Activated T-helper 2 cell treated with anti-CD3 and anti-CD28 coated beads, Interferon-gamma antibody, Interleukin-2, Interleukin-4, amounts not matched to agents 10 μg/mL and 5 μg/mL and 100 μg/mL, durations not matched to agents 14 hours and 24 hours and 36 hours (primary cell): ENCODE measurements at regions not wholly inside any gene's neighbourhood (a gene's known extent, or its start where the extent isn't known, plus 50 kb on each side); places are given as distances from the start of the nearest gene placed in this dataset.

Experiments used
- DNase-seq: peaks from one replicate; pipeline ENCODE4 v3.0.0; 2021; ENCODE audit warnings: low spot score
- H3K27ac Mint-ChIP-seq: one replicate; pipeline ENCODE4 v1.8.0; 2021; ENCODE audit warnings: mixed read lengths
- H3K27me3 Mint-ChIP-seq: one replicate; pipeline ENCODE4 v1.8.0; 2021; ENCODE audit warnings: low read depth, mixed read lengths
- H3K36me3 Mint-ChIP-seq: one replicate; pipeline ENCODE4 v1.8.0; 2021; ENCODE audit warnings: low read depth, mixed read lengths
- H3K4me1 Mint-ChIP-seq: one replicate; pipeline ENCODE4 v1.8.0; 2021; ENCODE audit warnings: low read depth, mixed read lengths
- H3K4me3 Mint-ChIP-seq: one replicate; pipeline ENCODE4 v1.8.0; 2021; ENCODE audit warnings: low read depth, mild to moderate bottlenecking, moderate library complexity, mixed read lengths
- H3K9me3 Mint-ChIP-seq: one replicate; pipeline ENCODE4 v1.8.0; 2021; ENCODE audit warnings: mixed read lengths
- intact Hi-C: fragments of 100-400 bp; cut with micrococcal nuclease; formaldehyde crosslinking; loops from one replicate; pipeline ENCODE4 v1.15.1; 2023

DNA sequence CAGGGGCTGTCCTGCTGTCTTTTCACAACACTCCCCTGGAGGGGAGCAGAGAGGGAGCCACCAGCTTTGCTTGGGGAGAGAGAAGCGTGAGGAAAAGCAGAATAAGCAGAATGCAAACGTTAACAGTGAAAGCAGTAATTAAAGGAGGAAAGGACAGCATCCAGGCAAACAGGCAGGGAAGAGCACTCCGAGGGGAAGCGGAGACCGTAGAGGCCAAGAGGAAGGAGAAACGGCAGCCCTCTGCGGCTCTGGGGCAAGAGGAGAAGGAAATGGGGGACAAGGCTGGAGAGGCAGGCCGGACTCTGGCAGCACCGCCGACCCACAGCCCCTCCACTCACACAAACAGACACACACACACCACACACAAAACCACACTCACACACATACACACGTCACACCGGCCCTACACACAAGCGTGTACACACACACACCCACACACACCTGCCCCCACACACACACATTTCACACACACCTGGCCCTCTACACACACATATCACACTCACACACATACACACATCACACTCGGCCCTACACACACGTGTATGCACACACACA, 449.8 kb downstream of the SOX6 start:
- intact Hi-C loops, result no loop called here
- H3K27me3 Mint-ChIP-seq, result no peaks in the 10 kb centered on the region
- no peak overlapping the region for H3K27ac Mint-ChIP-seq
- H3K9me3 Mint-ChIP-seq, result no peaks in the 10 kb centered on the region
- H3K4me3 Mint-ChIP-seq, result no peak overlapping the region
- H3K4me1 Mint-ChIP-seq, result no peaks in the 10 kb centered on the region
- no peaks in the 10 kb centered on the region for H3K36me3 Mint-ChIP-seq
- no peak for DNase-seq

DNA sequence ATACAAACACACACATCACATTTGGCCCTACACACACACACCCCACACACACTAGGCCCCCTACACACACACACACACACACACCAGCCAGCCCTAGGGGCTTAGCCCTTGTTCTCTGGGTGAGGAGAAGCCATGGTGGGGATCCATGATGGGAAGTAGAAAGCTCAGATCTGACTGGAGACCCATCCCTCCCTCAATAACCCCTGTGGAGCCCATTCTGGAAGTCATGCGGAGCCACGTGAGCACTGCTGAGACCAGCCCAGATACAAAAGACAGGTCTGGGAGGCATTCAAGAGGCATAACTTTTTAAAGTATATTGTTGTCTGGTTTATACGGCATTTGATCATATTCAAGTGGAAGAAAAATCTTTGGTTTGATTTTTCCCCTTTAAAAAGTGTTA, 448.5 kb downstream of the SOX6 start:
- Mint-ChIP-seq H3K36me3 (no peaks in the 10 kb centered on the region), H3K27ac (no peak overlapping the region), H3K4me3 (no peak overlapping the region), H3K4me1 (no peaks in the 10 kb centered on the region), H3K9me3 (no peaks in the 10 kb centered on the region), H3K27me3 (no peaks in the 10 kb centered on the region)
- DNase-seq, result no peak
- intact Hi-C loops, result no loop called here

DNA sequence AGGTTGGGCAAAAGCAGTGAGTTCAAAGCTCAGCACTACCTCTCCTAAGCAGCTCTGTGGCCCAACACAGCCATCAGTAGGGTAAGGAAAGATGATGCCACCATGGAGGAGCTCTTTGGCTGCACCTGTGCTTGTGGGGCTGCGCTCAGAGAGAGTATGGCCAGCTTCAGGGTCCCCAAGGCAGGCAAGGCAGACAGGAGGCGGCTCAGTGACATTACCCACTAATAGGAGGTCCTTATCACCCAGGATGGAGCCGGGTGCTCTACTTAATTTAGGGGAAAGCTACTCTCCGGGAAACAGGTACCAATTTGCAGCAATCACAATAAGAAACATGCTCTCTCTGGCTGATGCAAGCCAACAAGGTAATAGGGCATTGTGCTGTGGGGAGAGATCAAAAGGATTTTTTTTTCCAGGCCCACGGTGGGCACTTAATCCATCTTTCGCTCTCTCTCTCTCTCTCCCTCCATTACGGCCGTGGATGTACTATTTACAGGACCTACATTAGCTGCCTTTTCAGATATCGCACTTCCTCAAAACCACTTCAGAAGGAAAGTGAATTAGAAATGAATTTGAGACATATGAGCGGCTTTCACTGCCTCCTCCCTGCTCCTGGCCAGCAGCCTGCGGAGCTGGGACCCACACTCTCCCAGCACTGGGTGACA, 446.3 kb downstream of the SOX6 start:
- Mint-ChIP-seq H3K9me3 (no peaks in the 10 kb centered on the region), H3K4me1 (no peaks in the 10 kb centered on the region), H3K36me3 (no peaks in the 10 kb centered on the region), H3K27ac (no peak overlapping the region), H3K4me3 (no peak overlapping the region), H3K27me3 (no peaks in the 10 kb centered on the region)
- intact Hi-C loops, result no loop called here
- no peak for DNase-seq

DNA sequence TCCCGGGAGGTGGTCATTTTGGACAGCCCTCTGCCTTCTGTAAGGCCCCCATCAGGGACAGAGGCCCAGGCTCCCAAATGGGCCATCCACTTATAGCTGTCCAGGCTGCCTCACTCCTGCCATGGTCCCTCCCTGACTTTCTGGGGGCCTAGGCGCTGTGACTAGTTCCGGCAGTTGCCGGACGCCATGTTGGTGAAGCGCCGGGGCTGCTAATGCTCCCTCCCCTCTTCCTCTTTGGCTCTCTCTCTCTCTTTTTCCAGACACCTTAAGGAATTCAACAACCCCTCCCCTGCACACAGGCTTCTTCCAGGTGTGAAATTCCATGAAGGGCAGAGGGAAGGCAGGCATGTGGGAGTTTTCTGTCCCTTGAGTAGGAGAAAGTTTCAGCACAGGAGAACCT, 445.6 kb downstream of the SOX6 start:
- Mint-ChIP-seq H3K27me3 (no peaks in the 10 kb centered on the region), H3K27ac (no peak overlapping the region), H3K36me3 (no peaks in the 10 kb centered on the region), H3K9me3 (no peaks in the 10 kb centered on the region), H3K4me1 (no peaks in the 10 kb centered on the region), H3K4me3 (no peak overlapping the region)
- intact Hi-C loops, result no loop called here
- DNase-seq, result no peak

DNA sequence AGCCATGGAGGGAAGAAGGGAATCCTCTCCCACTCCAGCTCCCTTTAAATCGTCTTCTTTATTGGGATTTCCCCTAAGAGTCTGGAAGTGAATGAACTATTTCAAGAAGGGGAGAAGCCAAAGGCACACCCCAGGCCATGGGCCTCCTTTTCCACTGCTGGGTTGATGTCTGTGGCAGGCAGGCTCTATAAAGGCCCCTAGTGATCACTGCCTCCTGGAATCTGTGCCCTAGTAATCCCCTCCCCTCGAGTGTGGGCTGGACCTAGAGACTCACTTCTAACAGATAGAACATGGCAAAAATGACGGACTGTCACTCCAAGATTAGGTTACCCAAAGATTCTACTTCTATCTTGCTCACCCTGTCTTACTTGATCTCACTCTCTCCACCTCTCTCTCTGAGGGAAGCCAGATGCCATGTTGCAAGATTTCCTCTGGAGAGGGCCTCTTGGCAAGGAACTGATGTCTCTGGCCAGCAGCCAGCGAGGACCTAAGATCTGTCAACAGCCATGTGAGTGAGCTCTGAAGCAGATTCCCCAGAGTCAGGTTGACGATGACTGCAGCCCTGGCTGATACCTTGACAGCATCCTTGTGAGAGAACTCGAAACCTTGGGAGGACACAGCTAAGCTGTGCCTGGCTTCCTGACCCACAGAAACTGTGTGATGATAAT, 444.8 kb downstream of the SOX6 start:
- intact Hi-C loops, result no loop called here
- DNase-seq, result no peak

DNA sequence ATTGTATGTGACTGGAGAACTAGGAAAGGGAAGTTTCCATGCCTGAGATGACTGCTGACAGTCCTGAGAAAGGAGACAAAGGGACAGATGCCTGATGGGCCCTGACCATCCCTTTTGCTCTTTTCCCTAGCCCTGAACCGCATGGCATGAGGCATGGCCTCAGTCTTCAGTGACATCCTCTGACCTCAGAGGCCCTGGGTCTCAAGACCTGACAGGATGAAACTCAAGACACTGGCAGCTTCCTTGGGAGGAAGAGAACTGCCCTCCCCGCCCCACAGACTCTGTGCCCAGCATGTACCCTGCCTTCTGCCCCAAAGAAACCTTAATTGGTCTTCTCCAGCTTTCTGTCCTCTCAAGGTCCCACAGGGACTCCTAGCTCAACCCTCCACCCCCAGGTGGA, 444.1 kb downstream of the SOX6 start:
- H3K27ac Mint-ChIP-seq, result no peak overlapping the region
- intact Hi-C loops, result no loop called here
- H3K4me1 Mint-ChIP-seq, result no peaks in the 10 kb centered on the region
- no peak for DNase-seq
- no peak overlapping the region for H3K4me3 Mint-ChIP-seq
- H3K36me3 Mint-ChIP-seq, result no peaks in the 10 kb centered on the region
- H3K9me3 Mint-ChIP-seq, result no peaks in the 10 kb centered on the region
- H3K27me3 Mint-ChIP-seq, result no peaks in the 10 kb centered on the region

More for the DNA sequence above, 444.8 kb downstream of the SOX6 start:
- no peaks in the 10 kb centered on the region for H3K9me3 Mint-ChIP-seq
- no peaks in the 10 kb centered on the region for H3K4me1 Mint-ChIP-seq
- H3K27me3 Mint-ChIP-seq, result no peaks in the 10 kb centered on the region
- no peaks in the 10 kb centered on the region for H3K36me3 Mint-ChIP-seq
- no peak overlapping the region for H3K4me3 Mint-ChIP-seq
- H3K27ac Mint-ChIP-seq, result no peak overlapping the region

DNA sequence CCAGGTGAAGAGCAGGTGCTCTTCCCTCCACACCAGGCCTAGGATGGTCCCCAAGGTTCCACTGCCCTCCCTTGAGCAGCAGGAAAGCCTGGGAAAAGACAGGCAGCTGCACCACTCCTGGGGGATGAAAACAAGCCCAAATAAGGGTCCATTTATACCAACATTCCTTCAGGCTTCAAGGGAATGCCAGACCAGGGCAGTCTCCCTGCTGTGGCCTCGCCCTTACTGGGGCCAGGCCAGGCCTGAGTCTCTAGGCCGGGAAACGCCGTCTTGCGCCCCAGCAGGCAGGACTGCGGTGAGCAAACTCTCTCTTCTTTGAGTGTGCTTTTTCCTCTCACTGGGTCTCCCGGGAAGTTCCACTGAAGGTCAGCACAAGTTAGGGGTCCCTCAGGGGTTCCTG, 443.5 kb downstream of the SOX6 start:
- Mint-ChIP-seq H3K4me1 (no peaks in the 10 kb centered on the region), H3K4me3 (no peak overlapping the region), H3K9me3 (no peaks in the 10 kb centered on the region), H3K36me3 (no peaks in the 10 kb centered on the region), H3K27ac (no peak overlapping the region), H3K27me3 (no peaks in the 10 kb centered on the region)
- intact Hi-C loops, result no loop called here
- DNase-seq, result no peak

DNA sequence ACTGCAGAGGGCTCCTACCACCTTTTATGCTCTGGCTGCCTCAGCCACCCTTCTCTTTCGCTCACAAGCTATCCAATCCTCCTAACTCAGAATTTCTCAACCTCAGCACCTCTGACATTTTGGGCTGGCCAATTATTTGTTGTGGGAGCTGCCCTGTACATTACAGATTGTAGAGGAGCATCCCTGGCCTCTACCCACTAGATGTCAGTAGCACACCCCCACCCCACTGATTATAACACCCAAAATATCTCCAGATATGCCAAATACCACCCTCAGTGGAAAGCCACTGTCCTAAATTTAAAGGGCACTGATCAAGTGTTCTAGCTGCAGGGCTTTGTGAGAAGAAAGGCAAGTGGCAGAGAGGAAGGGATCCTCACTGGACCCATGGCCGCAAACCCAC, 443.1 kb downstream of the SOX6 start:
- Mint-ChIP-seq H3K4me3 (no peak overlapping the region), H3K9me3 (no peaks in the 10 kb centered on the region), H3K36me3 (no peaks in the 10 kb centered on the region), H3K27me3 (no peaks in the 10 kb centered on the region), H3K4me1 (no peaks in the 10 kb centered on the region), H3K27ac (no peak overlapping the region)
- no peak for DNase-seq
- intact Hi-C loops, result no loop called here
